Chondrocyte (in vitro differentiated cells): ENCODE measurements at regions not wholly inside any gene's neighbourhood (a gene's known extent, or its start where the extent isn't known, plus 50 kb on each side); places are given as distances from the start of the nearest gene placed in this dataset.

Source experiments
- DNase-seq: peaks from one replicate; pipeline ENCODE4 v3.0.0; 2021; ENCODE audit warnings: mixed read lengths, low spot score
- H3K27ac Mint-ChIP-seq: one replicate; pipeline ENCODE4 v1.8.0; 2021; ENCODE audit warnings: mild to moderate bottlenecking, moderate library complexity, mixed read lengths; ENCODE audit not compliant: unreplicated experiment
- H3K27me3 Mint-ChIP-seq: 2 replicates; pipeline ENCODE4 v1.8.0; 2021; ENCODE audit warnings: low read depth, mixed read lengths
- H3K36me3 Mint-ChIP-seq: 2 replicates; pipeline ENCODE4 v1.8.0; 2021; ENCODE audit warnings: low read depth, mixed read lengths
- H3K4me1 Mint-ChIP-seq: 2 replicates; pipeline ENCODE4 v1.8.0; 2021; ENCODE audit warnings: low read depth, mild to moderate bottlenecking, mixed read lengths
- H3K4me3 Mint-ChIP-seq: one replicate; pipeline ENCODE4 v1.8.0; 2021; ENCODE audit warnings: mild to moderate bottlenecking, moderate library complexity, mixed read lengths; ENCODE audit not compliant: unreplicated experiment
- H3K9me3 Mint-ChIP-seq: 2 replicates; pipeline ENCODE4 v1.8.0; 2021; ENCODE audit warnings: low read depth, mixed read lengths
- CTCF ChIP-seq: fragments of 200-600 bp; sonication (generic); IDR thresholded peaks from 2 replicates; pipeline ENCODE4 v1.5.0; 2021; ENCODE audit warnings: antibody characterized with exemption, mild to moderate bottlenecking, moderate library complexity

GRCh38 chr11:98834776-98835175, 186.0 kb upstream of the CNTN5 start:
- TF ChIP-seq CTCF: no peak
- Mint-ChIP-seq H3K36me3 (no peaks in the 10 kb centered on the region), H3K27ac (no peak overlapping the region), H3K27me3 (no peaks in the 10 kb centered on the region), H3K4me3 (no peak overlapping the region), H3K4me1 (no peaks in the 10 kb centered on the region), H3K9me3 (peaks cover 10% of the 10 kb centered on the region)
- DNase-seq: no peak

GRCh38 chr11:98835335-98835734, 185.4 kb upstream of the CNTN5 start:
- Mint-ChIP-seq H3K4me1 (no peaks in the 10 kb centered on the region), H3K27me3 (no peaks in the 10 kb centered on the region), H3K27ac (no peak overlapping the region), H3K36me3 (no peaks in the 10 kb centered on the region), H3K4me3 (no peak overlapping the region), H3K9me3 (peaks cover 12% of the 10 kb centered on the region)
- DNase-seq: no peak
- no peak for TF ChIP-seq CTCF

GRCh38 chr11:98836156-98836555, 184.6 kb upstream of the CNTN5 start:
- no peak for TF ChIP-seq CTCF
- no peak overlapping the region for H3K4me3 Mint-ChIP-seq
- no peaks in the 10 kb centered on the region for H3K4me1 Mint-ChIP-seq
- H3K9me3 Mint-ChIP-seq: peaks cover 14% of the 10 kb centered on the region
- H3K27ac Mint-ChIP-seq: no peak overlapping the region
- DNase-seq: no peak
- H3K36me3 Mint-ChIP-seq: no peaks in the 10 kb centered on the region
- H3K27me3 Mint-ChIP-seq: no peaks in the 10 kb centered on the region

GRCh38 chr11:98842187-98842586, 178.6 kb upstream of the CNTN5 start:
- no peaks in the 10 kb centered on the region for H3K27me3 Mint-ChIP-seq
- peaks cover 2% of the 10 kb centered on the region for H3K36me3 Mint-ChIP-seq
- no peak overlapping the region for H3K4me3 Mint-ChIP-seq
- no peaks in the 10 kb centered on the region for H3K4me1 Mint-ChIP-seq
- no peak overlapping the region for H3K27ac Mint-ChIP-seq
- no peak for DNase-seq
- H3K9me3 Mint-ChIP-seq: peaks cover 34% of the 10 kb centered on the region
- no peak for TF ChIP-seq CTCF

GRCh38 chr11:98862169-98862568, 158.6 kb upstream of the CNTN5 start:
- DNase-seq: no peak
- Mint-ChIP-seq H3K27ac (no peak overlapping the region), H3K36me3 (no peaks in the 10 kb centered on the region), H3K27me3 (no peaks in the 10 kb centered on the region), H3K9me3 (peaks cover 4% of the 10 kb centered on the region), H3K4me3 (no peak overlapping the region), H3K4me1 (no peaks in the 10 kb centered on the region)
- no peak for TF ChIP-seq CTCF
